ENCODE measurements at regions not wholly inside any gene's neighbourhood (a gene's known extent, or its start where the extent isn't known, plus 50 kb on each side); places are given as distances from the start of the nearest gene placed in this dataset.
A peak's percentile ranks its signal among the peaks of the same experiment; 100 is the strongest.

GRCh38 chr4:15159477-15160019 is 157.3 kb downstream of the CPEB2 start:
- intact Hi-C loops (cut with DNase I) = no loop called here
- Histone ChIP-seq H3K27me3 (no peaks in the 10 kb centered on the region), H3K4me1 (no peaks in the 10 kb centered on the region), H3K27ac (no peak overlapping the region), H3K36me3 (replicated peaks in 1 of 2; ENCODE audit: insufficient read depth in 1 of 2, low read depth in 2 of 2) (no peaks in the 10 kb centered on the region), H3K9me3 (no peaks in the 10 kb centered on the region), H3K4me3 (no peak overlapping the region)
- DNase-seq = no peak
- ATAC-seq = no peak
- TF ChIP-seq, protein P1, sequence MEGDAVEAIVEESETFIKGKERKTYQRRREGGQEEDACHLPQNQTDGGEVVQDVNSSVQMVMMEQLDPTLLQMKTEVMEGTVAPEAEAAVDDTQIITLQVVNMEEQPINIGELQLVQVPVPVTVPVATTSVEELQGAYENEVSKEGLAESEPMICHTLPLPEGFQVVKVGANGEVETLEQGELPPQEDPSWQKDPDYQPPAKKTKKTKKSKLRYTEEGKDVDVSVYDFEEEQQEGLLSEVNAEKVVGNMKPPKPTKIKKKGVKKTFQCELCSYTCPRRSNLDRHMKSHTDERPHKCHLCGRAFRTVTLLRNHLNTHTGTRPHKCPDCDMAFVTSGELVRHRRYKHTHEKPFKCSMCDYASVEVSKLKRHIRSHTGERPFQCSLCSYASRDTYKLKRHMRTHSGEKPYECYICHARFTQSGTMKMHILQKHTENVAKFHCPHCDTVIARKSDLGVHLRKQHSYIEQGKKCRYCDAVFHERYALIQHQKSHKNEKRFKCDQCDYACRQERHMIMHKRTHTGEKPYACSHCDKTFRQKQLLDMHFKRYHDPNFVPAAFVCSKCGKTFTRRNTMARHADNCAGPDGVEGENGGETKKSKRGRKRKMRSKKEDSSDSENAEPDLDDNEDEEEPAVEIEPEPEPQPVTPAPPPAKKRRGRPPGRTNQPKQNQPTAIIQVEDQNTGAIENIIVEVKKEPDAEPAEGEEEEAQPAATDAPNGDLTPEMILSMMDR (IDR thresholded peaks at IDR 0.05) = no peak
- no peak for TF ChIP-seq POLR2A (IDR thresholded peaks at IDR 0.05)
- WGBS, 2 donors = 87 to 96% methylated on average over 3 of the region's 3 CpGs

DNA sequence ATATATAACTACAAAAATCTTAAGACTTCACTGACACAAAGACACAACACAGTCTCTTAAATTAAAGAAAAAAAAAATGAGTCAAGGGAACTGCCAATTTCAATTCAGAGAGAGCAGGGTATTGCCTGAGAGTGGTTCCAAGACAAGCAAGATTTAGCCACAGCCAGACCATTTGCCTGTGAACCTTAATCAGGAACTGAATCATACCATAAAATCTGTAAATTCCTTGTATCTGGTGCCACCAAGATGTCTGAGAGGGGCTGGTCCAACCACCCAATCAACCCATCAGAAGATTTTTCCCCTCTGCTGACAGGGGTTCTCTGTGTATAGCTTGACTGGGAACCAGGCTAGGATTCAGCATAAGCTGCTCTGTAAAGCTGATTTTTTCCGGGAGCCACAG is 159.2 kb downstream of the CPEB2 start:
- Histone ChIP-seq H3K9me3 (no peaks in the 10 kb centered on the region), H3K27me3 (no peaks in the 10 kb centered on the region), H3K4me1 (no peaks in the 10 kb centered on the region), H3K27ac (no peak overlapping the region), H3K36me3 (replicated peaks in 1 of 2; ENCODE audit: insufficient read depth in 1 of 2, low read depth in 2 of 2) (no peaks in the 10 kb centered on the region), H3K4me3 (no peak overlapping the region)
- intact Hi-C loops (cut with DNase I) = no loop called here
- DNase-seq (no peak), ATAC-seq (no peak)
- TF ChIP-seq, protein P1 (IDR thresholded peaks at IDR 0.05) = no peak
- TF ChIP-seq POLR2A (IDR thresholded peaks at IDR 0.05) = no peak
- 83 to 88% methylated on average over 1 of the region's 1 CpG for WGBS, 2 donors

GRCh38 chr4:15162046-15162445 is 159.8 kb downstream of the CPEB2 start:
- intact Hi-C loops (cut with DNase I) = no loop called here

DNA sequence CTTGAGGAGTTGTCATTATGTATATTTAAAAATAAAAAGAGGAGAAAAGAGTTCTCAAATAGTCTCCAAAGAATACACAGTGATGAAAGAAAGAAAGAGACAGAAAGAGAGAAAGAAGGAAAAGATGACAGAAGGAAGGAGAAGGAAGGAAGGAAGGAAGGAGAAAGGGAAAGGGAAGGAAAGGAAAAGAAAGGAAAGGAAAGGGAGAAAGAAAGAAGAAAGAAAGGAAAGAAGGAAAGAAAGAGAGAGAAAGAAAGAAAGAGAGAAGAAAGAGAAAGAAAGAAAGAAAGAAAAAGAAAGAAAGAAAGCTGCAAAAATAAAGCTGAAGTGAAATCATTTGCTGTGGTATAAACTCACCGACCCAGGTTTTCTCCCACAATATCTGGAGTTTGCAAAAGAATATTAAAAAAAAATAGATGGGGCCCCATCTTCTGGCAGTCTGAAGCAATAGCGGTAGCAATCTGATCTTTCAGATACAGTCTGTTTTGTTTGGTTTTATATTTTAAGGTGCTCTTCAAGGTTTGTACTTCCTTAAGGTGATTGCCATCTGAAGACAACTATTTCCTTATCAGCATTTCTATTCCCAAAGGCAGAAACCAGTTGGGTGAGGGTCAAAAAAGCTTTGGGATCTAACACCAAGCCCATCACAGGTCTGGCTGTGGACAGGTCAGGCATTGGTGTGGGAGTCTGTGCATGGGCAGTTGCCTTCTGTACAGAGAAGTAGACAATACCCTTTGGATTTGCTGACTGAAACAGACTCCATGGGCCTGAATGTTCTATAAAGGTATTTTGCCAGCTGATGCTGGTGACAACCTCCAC is 160.4 kb downstream of the CPEB2 start:
- WGBS, 2 donors = 1 to 12% methylated on average over 2 of the region's 2 CpGs
- no peak for DNase-seq

More at GRCh38 chr4:15162046-15162445, 159.8 kb downstream of the CPEB2 start:
- Histone ChIP-seq H3K4me1 (no peaks in the 10 kb centered on the region), H3K27me3 (no peaks in the 10 kb centered on the region), H3K36me3 (replicated peaks in 1 of 2; ENCODE audit: insufficient read depth in 1 of 2, low read depth in 2 of 2) (no peaks in the 10 kb centered on the region), H3K4me3 (no peak overlapping the region), H3K27ac (no peak overlapping the region), H3K9me3 (no peaks in the 10 kb centered on the region)
- TF ChIP-seq POLR2A (IDR thresholded peaks at IDR 0.05) = no peak
- TF ChIP-seq, protein P1 (IDR thresholded peaks at IDR 0.05) = no peak
- ATAC-seq = no peak
- DNase-seq = no peak
- WGBS, 2 donors = 74 to 75% methylated on average over 1 of the region's 1 CpG

More for the DNA sequence above, 160.4 kb downstream of the CPEB2 start:
- no peak for ATAC-seq
- no peaks in the 10 kb centered on the region for H3K27me3 ChIP-seq
- intact Hi-C loops (cut with DNase I) = no loop called here
- no peak overlapping the region for H3K4me3 ChIP-seq
- TF ChIP-seq POLR2A (IDR thresholded peaks at IDR 0.05) = no peak
- TF ChIP-seq, protein P1 (IDR thresholded peaks at IDR 0.05) = peak in 5 of 7 experiments; percentile 24 to 37 (median 35)
- no peaks in the 10 kb centered on the region for H3K36me3 ChIP-seq (replicated peaks in 1 of 2; ENCODE audit: insufficient read depth in 1 of 2, low read depth in 2 of 2)
- H3K27ac ChIP-seq = no peak overlapping the region
- H3K4me1 ChIP-seq = no peaks in the 10 kb centered on the region
- no peaks in the 10 kb centered on the region for H3K9me3 ChIP-seq

Measured in body of pancreas (tissue), 4 donors.